GM21526 (cell line): ENCODE measurements at regions not wholly inside any gene's neighbourhood (a gene's known extent, or its start where the extent isn't known, plus 50 kb on each side); places are given as distances from the start of the nearest gene placed in this dataset.
"Not testable (repeated sequence)": the region's sequence is repeated elsewhere in the genome, so short reads cannot be mapped to it uniquely, and the experiment has no call there.

ENCODE experiments used
- ATAC-seq: cut with Tn5 transposase; IDR thresholded peaks from one replicate; pipeline ENCODE4 v1.9.1; 2021; ENCODE audit warnings: moderate library complexity; ENCODE audit not compliant: unreplicated experiment, low FRiP score

DNA sequence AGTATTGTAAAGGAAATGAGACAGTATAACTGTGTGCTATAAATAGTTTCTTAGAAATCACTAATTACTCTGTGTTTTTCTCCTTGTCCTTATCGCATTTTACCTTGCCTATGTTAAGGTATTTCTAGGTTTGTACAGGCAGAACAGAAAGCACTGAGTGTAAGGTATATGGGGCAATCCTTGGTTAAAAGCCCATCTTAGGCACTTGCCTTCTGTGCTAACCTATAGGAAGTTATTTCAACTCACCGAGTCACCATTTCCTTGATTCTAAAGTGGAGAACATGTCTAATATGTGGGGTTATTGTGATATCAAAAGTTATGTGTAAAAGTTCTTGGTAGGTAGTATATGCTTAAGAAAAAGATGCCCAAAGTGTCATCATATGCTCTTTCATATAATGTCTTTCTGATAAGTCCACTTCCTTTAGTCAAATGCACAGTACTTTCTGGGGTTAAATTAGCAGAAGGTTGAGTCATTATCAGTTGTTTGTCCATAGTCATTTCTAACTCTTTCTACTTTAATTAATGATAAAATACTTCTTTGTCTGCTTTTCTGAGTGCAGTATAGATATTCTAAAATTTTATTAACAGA is 276.4 kb downstream of the UTRN start:
- no peak for ATAC-seq

DNA sequence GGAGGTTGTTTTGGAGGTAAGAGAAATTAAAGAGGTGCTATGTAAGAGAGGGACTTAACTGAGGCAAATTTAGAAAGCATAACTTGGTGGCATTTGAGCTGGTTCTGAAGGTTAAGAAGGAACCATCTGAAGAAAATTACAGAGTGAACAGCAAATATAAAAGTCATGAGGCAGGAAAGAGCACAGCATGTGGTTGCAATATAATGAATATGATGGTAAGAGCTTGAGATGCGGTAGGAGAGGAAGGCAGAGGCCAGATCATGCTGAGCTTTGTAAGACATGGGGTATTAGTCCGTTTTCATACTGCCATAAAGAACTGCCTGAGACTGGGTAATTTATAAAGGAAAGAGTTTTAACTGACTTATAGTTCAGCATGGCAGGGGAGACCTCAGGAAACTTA is 279.1 kb downstream of the UTRN start:
- ATAC-seq, result no peak

DNA sequence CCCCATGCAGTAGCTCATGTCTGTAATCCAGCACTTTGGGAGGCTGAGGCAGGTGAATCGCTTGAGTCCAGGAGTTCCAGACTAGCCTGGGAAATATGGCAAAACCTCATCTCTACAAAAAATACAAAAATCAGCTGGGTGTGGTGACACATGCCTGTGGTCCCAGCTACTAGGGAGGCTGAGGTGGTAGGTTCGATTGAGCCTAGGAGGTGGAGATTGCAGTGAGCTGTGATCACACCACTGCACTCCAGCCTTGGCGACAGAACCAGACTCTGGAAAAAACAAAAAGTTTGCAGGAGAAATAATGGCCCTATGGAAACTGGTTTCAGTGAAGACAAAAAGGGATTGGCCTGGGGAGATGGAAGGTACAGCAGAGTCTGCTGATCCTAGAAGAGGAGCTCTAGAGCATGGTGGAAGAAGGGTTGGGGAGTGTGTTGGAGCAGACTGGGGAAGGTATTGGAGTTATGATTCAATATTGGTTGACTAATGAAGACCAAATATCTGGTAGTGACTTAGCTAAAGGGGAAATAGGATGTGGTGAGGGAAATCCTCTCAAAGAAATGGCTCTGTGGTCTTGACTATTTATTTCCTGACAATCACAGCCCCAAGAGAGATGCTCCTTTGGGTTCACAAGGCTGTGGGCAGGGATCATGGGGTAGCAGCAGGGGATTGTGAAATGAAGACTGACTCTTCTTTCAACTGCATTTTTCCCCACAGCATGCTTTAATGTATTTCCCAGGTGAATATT is 281.9 kb downstream of the UTRN start:
- no peak for ATAC-seq

DNA sequence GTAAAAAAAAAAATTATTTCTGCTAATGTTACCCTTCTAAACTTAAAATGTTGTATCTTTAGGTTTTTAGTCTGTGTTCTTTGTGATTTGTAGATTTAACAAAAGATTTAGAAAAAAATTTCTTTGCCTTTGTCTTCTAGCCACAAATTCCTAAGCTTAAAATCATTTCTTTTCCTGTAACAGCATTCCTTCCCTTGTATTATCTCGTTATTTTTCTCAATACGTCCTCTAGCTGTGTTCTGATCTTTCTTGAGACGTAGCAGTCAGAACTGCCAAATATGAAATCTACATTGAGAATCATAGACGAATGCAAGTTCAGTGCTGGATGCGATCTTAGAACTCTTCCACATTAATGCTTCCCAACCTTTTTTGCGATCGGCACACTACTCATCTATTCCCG is 283.1 kb downstream of the UTRN start:
- no peak for ATAC-seq

DNA sequence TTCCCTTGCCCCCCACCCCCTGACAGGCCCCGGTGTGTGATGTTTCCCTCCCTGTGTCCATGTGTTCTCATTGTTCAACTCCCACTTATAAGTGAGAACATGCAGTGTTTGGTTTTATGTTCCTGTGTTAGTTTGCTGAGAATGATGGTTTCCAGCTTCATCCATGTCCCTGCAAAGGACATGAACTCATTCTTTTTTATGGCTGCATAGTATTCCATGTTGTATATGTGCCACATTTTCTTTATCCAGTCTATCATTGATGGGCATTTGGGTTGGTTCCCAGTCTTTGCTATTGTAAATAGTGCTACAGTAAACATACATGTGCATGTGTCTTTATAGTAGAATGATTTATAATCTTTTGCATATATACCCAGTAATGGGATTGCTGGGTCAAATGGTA is 287.4 kb downstream of the UTRN start:
- ATAC-seq, result not testable (repeated sequence)

DNA sequence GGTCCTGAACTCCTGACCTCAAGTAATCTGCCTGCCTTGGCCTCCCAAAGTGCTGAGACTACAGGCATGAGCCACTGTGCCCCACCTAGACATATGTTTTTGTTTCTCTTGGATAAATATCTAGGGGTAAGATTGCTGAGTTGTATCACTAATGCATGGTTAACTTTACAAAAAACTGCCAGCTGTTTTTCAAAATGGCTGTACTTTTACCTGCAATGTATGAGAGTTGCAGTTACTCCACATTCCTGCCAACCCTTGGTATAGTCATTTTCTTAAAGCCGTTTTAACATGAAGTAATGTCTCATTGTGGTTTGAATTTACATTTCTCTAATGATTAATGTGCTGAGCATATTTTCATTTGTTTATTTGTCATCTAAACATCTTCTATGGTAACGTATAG is 289.7 kb downstream of the UTRN start:
- no peak for ATAC-seq

DNA sequence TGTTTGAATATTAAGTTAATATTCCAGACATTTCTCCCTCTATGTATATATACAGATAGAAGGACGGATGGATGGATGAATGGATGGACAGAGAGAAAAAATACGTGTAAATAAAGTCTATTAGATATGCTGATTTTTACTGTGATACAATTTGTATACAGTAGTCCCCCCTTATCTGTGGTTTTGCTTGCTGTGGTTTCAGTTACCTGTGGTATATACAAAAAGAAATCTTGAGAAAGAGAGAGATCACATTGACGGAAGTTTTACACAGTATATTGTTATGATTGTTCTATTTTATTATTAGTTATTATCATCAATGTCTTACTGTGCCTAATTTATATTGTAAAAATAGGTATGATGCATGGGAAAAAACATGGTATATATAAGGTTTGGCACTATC is 290.2 kb downstream of the UTRN start:
- no peak for ATAC-seq

DNA sequence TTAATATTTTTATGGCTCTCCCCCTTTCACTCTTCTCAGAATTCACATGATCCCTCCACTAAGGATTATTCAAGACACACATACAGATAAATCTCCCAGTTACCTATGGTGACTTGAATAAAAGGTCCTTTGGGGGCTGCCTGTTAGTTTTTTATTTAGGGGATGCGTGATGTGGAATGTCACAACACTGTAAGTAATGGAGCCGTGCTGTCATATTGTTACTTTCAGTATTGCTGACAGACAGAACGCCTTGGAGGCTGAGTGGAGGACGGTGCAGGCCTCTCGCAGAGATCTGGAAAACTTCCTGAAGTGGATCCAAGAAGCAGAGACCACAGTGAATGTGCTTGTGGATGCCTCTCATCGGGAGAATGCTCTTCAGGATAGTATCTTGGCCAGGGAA is 291.7 kb downstream of the UTRN start:
- no peak for ATAC-seq

DNA sequence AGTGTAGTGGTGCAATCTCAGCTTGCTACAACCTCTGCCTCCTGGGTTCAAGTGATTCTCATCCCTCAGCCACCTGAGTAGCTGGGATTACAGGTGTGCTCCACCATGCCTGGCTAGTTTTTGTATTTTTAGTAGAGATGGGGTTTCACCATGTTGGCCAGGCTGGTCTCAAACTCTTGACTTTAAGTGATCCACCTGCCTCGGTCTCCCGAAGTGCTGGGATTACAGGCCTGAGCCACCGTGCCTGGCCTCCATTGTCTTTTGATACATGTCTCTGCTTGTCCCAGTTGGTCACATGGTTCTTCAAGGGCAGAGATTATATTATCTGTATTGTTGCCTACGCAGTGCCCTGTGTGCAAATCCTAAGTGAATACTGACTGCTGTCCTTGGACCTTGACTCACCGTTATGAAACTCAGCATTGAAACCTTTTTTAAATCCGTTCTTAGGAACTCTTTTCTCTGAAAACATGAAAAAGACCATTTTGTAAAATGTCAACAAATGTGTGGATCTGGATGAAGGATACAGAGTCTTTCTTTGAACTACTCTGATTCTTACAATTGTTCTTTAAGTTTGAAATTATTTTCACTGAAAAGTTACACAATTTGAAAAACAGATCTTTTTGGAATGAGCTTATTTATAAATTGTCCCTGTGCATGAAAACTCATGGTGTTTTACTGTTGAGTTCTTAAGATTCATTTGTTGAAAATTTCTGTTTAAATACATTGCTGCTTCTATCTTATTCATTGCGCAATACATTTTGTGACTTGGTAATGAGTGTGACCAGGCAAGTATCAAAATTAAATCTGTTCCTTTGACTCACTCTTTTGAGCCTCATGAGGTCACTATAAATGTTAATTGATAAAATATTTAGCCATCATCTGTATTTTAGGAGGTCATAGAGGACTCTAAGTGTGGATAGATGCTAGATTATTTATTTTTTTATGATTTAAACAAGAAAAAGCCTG is 293.5 kb downstream of the UTRN start:
- ATAC-seq, result no peak

DNA sequence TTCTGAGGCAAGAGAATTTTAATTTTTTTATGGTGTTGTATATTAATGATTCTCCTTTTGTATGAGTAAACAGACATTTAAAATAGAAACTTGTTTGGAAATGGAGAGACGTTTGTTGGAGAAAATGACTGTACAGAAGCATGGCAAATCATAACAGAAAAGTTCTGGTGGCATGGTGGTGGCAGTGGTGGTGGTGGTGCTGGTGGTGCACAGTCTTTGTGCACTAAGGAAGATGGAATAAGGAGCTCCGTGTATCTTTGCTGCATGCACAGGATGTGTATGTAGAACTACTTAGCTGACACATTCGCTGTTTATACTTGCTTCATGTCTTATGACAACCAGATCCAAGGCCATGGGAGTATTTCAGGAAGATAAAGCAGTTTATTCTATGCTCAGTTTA is 294.9 kb downstream of the UTRN start:
- ATAC-seq, result no peak

DNA sequence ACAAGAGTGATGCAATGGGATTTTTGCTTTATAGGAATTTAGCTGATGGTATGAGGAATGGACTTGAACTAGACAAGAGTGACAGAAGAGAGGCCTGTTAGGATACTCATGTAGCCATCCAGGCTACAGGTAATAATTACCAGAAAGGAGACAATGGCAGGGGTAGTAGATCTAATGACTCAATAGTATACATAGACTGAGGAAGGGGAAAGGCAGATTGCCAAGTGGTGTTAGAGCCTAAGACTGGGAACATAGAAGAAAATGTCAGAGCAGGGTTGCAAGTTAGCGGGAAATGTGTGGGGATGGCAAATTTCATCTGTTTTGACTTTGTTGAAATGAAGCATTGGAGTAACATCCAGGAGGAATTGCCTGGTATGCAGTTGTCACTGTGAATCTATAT is 295.6 kb downstream of the UTRN start:
- ATAC-seq, result no peak

DNA sequence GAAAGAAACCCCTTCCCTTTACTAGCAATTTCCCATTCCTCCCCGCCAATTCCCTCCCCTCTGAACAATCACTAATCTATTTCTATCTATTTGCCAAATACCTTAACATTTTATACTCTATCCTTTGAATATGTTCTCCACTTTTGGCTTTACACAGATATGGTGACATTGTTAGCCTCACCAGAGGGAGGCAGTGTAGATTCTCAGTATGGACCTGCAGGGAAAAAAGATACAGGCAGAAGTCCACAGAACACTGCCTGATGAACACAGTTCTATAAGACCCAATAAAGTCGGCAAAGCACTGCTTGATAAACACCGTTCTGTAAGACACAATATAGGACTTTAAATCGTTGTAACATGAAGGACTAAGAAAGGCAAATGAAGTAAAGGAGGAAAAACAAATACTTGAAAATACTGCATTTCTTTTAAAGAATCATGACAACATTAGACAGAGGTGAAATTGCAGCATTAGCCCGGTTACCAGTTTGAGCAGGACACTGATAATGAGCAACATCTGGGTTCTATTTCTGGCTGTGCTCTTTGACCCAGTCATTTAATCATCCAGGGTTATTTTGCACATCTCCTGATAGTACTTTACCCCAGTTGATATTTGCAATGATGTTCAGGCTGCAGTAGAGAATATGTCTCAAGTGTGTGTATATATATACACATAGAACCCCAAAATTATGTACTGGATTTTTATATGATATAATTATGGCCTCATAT is 296.8 kb downstream of the UTRN start:
- ATAC-seq, result no peak

DNA sequence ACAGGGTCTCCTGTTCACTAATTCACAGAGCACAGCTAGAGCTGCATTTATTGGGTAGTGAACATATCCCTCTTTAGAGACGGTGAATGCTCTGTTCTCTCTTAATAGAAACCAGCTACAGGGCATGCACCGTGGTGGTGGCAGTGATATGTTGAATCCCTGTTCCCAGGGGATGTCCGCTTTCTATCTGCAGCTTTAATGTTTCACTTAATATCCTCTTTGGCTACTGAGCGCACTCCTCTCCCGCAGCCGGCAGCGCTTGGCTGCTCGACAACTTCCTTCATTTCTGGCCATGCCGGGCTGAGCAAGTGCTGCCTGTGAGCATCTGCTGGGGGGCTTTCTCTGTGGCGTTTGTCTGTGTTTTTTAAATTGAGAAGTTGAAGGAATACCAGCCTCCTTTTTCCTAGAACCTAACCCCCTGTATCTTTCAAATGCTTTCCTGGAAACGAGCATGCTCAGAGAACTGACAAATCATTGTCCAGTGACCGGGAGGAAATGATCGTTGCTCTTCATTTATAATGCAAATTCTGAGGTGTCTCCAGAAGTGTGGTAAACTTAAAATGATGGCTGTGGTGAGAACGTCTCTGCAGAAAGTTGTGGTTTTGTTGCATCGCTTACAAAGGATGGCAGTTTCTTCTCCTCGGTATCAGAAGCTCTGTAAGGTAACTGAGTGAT is 297.9 kb downstream of the UTRN start:
- peak; percentile 94 for ATAC-seq

DNA sequence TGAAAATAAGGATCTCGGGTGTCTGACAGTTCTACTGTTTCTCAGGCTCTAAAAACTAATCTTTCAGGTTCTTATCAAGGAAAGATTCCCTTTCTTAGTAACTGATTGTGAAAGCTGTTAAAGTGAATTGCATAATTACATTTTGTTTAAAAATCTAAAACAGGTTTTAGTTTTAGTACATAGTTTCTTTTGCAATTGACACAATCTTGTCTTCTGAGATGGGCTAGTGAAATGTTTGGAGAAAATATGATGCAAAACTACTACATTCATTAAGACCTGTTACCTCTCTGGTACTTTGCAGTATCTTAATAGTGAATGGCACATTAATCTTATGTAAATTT is 298.4 kb downstream of the UTRN start:
- peak; percentile 4 for ATAC-seq

DNA sequence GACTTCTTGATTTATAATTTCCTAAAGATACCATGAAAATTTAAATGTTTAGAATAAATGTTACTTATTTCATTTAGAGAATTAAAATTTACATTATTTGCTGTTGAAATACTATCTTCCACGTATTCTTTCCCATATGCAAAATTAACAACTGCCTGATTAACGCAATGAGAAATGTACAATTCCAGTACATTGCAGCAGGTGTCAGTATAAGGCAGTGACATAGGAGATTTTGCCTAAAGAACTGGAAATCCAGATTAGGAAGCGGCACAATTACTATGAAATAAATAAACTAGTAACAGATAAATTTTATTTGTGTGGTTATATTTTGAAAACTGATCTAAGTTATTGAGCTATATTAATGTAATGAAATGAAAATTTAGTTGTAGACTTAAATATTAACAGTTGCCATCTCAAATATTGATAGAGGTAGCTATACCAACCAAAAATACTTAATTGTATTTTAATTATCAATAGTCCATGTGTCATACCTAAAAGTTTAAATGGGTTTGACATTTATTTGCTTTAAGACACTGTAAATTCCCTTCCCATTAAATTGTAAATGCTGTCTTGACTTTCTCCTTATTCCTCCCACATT is 300.2 kb downstream of the UTRN start:
- no peak for ATAC-seq

DNA sequence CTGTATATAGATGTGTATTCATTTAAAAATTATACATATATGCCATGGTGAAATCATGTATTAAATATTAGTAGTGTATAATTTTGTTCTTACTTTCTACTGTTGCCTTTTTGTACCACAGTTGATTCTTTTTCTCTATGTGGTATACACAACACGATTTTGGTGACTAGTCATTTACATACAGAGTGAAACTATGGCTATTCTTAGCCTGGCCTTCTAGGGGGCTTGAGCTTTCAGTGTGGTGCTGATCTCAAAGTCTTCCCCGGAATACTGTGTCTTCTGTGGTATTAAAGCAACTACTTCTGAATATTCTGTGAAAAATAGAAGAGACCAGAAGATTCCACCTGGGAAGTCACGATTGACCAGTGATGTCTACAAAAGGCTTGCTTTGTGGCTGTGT is 301.9 kb downstream of the UTRN start:
- no peak for ATAC-seq

DNA sequence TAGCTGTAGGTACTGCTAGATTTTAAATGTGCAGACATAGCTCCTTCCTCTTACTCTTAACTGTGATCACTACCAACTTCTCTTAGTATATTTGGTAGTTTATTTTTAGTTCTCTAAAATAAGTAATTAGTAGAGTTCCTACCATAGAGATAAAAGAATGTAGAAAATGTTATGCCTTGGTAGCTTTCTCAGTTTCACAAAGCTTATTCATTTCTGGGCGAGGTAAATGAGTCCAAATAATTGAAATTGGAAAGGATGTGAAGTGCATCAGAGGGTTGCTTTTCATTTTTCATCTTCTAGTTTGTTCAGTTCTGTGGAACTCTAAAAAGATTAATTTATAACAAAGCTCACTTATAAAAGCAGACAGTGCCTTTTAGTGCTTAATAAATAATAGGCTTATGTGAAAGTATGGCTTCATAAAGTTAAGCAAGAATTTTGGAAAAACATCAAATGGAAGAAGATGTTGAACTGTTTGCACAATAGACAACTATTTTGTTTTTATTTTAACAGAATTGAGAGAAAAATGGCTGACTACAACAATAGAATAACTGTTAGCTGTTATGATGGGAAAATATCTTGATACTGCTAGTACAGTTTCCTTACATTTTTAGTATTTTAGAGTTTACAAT is 303.7 kb downstream of the UTRN start:
- no peak for ATAC-seq

DNA sequence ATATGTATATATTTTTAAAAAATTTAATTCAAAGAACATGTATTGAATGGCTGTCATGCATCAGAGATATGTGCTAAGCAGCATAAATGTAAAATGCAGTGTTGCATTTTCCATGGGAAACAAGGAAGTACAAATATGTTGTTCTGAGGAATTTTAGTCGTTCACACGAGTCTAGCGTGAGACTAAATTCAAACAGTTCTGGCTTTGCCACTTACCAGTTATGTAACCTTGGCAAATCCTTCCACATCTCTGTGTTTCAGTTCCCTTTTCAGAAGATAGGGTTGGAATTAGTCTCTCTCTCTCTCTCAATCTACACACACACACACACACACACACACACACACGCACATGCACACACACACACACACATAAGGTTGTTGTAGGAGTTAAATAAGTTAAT is 305.4 kb downstream of the UTRN start:
- no peak for ATAC-seq

DNA sequence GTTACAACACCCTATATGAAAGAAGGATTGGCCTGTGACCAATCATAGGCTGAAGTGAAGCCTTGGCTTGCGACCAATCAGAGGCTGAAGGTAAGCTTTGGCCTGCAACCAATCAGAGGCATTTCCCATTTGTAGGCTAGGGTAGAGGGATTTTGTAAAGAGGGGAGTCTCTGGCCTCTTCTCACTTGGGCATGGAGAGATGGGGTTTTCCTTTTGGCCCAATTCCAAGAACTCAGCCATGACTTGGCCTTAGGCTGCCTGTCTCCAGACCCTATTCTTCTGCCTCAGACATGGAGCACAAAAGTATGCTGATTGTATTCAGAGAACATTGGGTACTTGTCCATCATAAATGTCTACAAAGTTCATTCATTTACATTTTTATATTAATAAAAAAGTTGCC is 308.3 kb downstream of the UTRN start:
- no peak for ATAC-seq

DNA sequence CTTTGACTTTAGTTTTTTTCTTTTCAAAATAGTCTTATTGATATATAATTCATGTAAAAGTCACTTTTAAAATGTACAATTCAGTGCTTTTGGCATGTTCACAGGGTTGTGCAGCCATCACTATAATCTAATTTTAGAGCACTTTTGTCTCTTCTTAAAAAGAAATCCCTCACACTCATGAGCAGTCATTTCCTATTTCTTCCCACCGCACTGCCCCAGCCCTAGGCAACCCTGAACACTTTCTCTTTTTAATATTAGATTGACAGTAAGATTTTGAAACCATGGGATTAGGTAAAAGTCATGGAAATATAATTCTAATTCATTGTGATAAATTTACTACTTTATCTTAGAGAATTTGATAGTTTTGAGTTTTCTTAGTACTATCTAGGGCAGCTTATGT is 309.4 kb downstream of the UTRN start:
- no peak for ATAC-seq
